ENCODE measurements at regions not wholly inside any gene's neighbourhood (a gene's known extent, or its start where the extent isn't known, plus 50 kb on each side); places are given as distances from the start of the nearest gene placed in this dataset.

DNA sequence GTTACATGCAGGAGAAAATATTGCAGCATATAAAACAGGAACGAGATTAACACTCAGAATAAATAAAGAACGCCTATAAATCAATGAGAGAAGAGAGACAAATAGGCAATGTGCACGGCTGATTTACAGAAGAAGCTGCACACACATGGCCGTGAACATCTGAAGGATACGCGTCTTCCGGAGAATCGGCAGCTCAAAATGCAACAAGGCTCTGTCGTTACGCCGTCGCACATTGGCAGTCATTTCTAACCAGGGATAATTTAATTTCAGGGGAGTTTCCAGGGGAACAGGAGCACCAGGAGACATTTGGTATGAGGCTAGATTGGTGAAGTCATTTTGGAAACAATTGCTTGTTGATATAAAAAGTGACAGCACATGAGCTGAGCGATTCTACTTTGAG lies 745.2 kb downstream of the BRD1 start:
- TF ChIP-seq, protein P1, sequence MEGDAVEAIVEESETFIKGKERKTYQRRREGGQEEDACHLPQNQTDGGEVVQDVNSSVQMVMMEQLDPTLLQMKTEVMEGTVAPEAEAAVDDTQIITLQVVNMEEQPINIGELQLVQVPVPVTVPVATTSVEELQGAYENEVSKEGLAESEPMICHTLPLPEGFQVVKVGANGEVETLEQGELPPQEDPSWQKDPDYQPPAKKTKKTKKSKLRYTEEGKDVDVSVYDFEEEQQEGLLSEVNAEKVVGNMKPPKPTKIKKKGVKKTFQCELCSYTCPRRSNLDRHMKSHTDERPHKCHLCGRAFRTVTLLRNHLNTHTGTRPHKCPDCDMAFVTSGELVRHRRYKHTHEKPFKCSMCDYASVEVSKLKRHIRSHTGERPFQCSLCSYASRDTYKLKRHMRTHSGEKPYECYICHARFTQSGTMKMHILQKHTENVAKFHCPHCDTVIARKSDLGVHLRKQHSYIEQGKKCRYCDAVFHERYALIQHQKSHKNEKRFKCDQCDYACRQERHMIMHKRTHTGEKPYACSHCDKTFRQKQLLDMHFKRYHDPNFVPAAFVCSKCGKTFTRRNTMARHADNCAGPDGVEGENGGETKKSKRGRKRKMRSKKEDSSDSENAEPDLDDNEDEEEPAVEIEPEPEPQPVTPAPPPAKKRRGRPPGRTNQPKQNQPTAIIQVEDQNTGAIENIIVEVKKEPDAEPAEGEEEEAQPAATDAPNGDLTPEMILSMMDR (IDR thresholded peaks at IDR 0.05; ENCODE audit: low read depth, low read length): no peak
- TF ChIP-seq POLR2A (IDR thresholded peaks at IDR 0.05; ENCODE audit: extremely low read depth, insufficient read length): no peak
- TF ChIP-seq MYC (IDR thresholded peaks at IDR 0.05; ENCODE audit: low read depth, low read length): no peak

Data from NB4 (cell line).